ENCODE measurements at regions not wholly inside any gene's neighbourhood (a gene's known extent, or its start where the extent isn't known, plus 50 kb on each side); places are given as distances from the start of the nearest gene placed in this dataset.
"Not testable (repeated sequence)": the region's sequence is repeated elsewhere in the genome, so short reads cannot be mapped to it uniquely, and the experiment has no call there.

DNA sequence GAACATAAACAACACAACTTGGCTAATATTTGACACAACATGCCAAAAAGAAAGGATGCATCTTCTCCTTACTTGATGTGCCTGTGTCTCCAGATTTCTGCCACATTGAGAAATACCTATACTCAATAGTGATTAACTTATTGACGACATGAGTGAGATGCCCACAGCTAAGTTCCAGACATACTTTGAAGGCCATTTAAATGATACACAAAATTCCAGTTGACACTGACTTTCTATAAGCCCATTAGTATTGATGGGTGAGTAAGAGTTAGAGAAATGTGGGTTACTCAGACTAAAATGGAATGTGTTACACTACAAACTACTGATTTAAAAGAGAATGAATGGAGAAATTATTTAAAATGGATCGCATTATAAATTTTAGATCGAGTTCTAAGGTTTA is 838.2 kb upstream of the MGAT4C start:
- peak; percentile 34 for DNase-seq (ENCODE audit: low spot score)

DNA sequence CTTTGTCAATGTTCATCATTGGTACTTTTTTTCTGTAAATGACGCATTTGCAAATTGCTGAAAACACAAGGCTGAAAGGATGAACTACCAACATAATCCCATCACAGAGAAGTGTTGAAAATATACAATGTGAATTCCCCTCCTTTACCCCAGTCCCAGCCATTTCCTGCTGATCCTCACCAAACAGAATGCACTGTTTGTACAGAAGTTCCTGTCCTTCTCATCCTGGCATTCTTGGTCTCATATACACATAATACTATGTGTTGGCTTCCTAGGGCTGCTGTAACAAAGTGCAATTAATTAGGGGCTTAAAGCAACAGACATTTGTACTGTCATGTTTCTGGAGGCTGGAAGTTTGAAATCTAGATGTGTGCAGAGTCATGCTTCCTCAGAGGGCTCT is 836.2 kb upstream of the MGAT4C start:
- no peak for DNase-seq (ENCODE audit: low spot score)

DNA sequence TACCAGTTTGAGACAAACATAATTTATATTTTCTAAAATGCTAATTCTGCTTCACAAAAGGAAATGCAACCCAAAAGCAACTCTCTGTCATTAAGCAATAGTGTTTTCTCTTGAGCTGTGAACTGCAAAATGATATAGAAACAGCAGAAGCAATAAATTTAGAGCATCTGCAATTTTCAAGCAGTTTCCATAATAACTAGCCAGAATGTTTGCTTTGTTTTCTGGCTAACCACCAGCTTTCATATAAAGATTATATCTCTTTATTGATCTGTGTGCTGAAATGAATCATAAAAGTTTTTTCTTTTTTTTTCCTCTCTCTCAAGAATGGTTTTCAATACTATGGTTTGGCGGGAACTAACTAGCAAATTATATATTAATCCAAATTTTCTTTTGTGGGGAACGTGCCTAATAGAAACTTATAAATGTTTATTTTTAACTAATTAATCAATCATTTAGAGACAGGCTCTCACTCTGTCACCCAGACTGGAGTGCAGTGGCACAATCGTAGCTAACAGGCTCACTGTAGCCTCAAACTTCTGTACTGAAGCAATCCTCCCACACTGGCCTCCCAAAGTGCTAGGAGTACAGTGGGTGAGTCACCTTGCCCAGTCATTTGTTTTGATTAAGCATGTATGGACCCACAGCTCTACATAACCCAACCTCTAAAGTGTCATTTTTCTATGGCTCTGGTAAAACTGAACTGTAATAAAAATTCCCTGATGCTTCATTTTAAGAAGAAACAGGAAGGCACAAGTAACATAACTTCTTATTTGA is 830.1 kb upstream of the MGAT4C start:
- DNase-seq (ENCODE audit: low spot score): peak; percentile 18

DNA sequence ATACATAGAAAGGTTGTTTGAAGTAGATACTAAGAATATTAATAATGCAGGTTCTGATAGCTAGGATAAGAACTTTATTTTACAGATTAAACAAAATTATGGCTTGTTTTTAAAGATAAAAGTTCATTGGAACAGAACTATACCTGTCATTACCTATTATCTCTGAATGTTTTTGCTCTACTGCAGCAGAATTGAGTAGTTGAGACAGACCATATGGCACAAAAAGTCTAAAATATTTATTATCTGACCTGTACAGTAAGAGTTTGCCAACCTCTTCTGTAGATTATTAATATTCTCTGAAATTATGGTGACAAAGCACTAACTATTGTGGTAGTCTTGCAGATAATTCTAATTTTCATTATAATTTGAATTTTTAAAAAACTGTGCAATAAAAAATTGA is 829.1 kb upstream of the MGAT4C start:
- no peak for DNase-seq (ENCODE audit: low spot score)

DNA sequence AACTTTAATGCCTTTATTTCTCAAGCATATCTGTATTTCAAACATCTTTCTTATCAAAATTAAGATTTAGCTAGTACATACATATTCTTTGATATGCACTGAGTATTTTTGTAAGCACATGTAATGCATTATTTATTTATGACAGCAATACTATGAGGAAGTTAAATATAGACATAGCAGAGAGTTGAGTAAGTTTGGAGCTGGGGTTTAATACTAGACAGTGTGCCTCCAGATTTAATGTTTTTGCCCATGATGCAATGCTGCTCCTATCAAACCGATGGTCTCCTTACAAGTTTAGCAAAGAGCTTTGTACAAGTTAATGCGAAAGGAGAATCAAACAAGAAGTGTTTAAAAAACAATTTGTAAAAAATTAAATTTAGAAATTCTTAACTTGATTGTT is 826.6 kb upstream of the MGAT4C start:
- DNase-seq (ENCODE audit: low spot score): peak; percentile 5

DNA sequence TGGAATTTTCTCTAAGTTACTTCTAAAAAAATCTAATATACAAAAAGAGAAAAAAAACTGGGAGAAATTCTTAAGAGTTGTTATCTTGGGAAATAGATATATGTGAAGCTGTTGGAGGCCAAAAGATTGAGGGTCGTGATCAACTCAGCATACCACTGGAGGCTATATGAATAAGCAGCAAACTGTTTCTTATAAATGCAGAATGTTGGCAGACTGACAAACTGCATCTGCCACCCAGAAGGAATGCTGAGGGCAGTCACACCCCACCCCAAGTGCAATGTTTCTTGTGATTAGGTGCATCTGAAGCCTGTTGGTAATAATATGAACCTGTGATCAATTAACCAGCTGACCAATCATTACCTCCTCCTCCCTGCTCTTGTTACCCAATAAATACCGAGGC is 818.6 kb upstream of the MGAT4C start:
- DNase-seq (ENCODE audit: low spot score): peak; percentile 10

DNA sequence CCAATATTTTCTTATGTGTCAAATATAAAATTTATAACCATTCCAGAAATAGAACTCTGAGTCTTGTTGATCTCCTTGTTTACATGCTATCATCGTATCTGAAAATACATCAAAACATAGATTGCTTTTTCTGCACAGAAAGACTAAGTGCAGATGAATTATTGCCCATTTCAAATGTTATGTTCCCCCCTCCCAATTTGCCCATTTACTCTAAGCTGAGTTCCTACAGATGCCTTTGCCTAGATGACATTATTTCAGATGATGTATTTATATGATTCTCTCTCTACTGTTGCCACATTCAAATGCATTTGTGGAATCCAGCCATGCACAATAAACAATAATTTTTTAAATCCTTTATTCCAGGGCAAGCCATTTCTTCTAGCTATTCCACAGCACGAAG is 810.1 kb upstream of the MGAT4C start:
- DNase-seq (ENCODE audit: low spot score): no peak

DNA sequence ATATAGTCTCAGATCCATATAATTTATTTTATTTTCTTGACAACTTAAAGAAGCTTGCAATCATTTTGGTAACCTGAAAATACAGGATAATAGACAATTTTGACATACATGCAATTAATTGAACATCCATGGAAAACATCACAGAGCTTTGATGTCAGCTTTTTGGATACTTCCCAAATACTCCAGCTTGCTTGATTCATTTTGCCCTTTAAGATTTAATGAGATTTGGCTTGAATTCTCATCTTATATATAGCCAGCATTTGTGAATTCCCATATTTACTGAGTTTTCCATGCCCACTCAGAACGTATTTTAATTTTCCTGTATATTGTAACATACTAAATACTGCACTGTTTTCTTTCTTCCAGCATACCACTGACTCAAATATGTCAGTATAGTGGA is 803.0 kb upstream of the MGAT4C start:
- no peak for DNase-seq (ENCODE audit: low spot score)

DNA sequence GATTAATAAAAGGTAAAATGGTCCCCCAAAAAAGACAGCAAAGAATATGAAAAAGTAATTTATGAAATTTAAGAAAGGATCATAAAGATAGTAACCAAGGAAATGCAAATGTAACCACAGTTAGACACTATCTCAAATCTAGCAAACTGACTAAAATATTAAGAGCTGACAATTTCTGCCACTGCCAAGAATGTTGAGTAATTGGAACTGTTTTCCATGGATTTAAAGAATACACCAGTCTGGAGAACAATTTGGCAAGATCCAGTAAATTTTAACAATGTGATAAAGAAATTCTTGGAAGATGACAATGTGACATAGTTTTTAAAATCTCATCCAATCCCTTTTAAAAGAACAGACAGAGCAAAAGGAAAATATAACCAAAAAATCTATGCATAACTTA is 798.0 kb upstream of the MGAT4C start:
- no peak for DNase-seq (ENCODE audit: low spot score)

DNA sequence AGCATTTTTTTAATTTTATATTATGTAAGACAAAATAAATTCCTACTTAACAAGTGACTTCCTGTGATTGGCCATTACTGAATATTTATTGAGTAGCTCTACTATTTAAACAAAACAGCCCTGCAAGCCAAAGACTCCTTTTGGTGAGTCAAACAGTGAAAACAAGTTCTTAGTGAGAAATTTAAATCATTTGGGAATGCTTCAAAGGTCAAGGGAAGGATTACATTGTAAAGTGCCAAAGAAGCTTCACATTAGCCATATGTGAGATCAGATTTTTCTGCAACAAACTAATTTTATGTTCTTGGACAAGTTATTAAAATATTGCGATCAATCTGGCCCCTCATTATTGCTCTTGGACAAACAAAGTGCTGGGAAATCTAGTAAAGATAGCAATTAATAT is 795.4 kb upstream of the MGAT4C start:
- DNase-seq (ENCODE audit: low spot score): no peak

DNA sequence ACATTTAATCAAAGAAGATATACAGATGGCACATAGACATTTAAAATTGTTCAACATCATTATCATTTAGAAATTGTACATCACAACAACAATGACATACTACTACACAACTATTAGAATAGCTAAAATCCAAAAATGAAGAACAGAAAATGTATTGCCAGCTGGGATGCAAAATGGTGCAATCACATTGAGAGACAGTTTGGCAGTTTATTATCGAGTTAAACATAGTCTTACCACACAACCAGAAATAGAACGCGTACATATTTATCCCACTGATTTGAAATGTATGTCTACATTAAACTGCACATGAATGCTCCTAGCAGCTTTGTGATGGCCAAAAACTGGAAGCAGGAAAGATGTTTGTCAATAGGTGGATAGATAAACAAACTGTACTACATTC is 791.5 kb upstream of the MGAT4C start:
- no peak for DNase-seq (ENCODE audit: low spot score)

DNA sequence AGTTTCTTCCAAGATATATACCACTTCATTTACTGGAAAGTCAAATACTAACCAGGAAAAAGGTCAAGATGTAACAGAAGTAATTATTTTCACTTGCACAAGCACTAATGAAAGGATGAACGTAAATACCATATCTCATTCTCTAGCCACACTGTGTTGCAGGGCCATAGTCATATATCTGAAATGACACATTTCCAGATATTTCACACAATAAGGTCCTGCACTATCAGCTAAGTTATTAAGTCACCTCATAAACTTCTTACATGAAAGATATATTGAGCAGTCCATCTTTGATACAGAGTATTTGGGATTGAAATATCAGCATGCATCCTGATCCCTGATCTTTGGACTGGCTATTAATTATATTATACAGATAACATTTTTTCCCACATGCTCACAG is 783.3 kb upstream of the MGAT4C start:
- no peak for DNase-seq (ENCODE audit: low spot score)

DNA sequence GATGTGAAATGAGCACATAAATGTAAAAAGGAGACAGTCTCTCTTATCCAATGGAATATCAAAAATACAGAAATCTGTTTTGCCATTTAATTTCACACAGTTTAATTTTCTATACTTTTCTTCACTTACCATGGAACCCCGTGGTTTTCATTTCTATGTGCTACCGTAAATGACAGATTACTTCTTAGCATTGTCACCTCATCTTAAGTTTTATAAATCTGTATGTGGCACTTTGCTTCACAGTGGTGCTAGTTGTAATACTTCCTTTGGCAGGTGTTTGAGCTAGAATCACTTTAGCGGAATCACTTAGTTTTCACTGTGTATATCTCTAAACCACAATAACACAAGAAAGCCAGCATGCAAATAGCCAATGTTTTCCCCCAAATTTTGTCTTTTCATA is 781.9 kb upstream of the MGAT4C start:
- no peak for DNase-seq (ENCODE audit: low spot score)

DNA sequence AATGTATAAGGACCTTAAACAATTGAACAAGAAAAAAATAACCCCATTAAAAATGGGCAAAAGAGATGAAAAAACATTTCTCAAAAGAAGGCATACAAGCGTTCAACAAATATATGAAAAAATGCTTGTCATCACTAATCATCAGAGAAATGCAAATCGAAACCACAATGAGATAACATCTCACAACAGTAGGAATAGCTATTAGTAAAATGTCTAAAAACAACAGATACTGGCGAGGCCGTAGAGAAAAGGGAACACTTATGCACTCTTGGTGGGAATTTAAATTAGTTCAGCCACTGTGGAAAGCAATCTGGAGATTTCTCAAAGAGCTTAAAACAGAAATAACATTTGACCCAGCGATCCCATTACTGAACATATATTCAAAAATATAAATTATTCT is 769.8 kb upstream of the MGAT4C start:
- no peak for DNase-seq (ENCODE audit: low spot score)

DNA sequence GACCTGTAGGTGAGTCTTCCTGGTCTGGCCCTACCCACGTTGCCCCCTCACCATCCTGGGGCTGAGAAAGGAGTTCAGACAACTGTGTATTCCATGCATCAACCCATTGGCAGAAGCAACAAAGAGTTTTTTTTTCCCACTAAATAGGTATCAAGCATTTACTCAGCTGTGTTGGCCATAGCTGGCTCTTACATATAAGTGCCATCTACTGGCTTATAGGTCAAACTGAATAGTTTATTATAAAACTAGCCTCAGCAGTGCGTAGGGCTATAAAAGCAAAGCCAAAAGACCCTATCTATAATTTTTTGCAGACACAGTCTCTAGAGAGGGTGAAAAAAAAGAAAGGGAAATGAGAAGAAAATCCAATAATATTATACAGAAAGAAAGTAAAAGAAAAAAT is 765.2 kb upstream of the MGAT4C start:
- DNase-seq (ENCODE audit: low spot score): no peak

DNA sequence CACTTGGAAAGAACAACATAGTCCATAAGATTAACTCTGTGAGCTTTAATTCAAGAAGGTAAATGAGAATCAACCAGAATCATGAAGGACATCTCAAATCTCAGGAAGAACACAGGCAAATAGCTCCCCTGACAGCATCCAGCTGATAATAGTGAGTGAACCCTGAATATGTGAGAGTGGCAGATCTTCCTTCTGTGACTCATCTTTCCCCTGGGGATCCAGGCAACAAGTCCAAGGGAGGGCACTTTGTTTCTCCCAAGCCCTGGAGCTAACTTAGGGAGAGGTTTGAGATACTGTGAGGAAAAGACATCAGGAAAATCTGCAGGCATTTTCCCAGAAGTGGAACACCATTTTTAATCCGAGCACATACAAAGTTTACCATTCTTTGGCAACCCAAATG is 763.9 kb upstream of the MGAT4C start:
- DNase-seq (ENCODE audit: low spot score): peak; percentile 1

DNA sequence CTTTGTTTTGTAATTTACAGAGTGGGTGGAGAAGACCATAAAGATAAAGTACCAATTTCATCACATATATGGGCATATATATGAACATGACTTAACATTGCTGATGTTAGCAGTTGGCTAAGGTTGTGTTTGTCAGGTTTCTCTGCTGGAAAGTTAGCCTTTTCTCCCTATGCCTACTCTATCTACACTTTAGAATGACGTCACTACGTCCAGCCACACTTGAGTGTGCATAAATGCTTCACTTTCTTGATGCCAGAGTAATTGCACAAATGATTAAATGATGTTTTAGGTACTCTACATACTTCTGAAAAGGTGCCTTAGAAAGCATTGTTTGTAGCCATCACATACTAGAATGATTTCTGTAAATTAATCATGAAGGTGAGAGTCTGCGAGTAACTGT is 759.2 kb upstream of the MGAT4C start:
- DNase-seq (ENCODE audit: low spot score): no peak

DNA sequence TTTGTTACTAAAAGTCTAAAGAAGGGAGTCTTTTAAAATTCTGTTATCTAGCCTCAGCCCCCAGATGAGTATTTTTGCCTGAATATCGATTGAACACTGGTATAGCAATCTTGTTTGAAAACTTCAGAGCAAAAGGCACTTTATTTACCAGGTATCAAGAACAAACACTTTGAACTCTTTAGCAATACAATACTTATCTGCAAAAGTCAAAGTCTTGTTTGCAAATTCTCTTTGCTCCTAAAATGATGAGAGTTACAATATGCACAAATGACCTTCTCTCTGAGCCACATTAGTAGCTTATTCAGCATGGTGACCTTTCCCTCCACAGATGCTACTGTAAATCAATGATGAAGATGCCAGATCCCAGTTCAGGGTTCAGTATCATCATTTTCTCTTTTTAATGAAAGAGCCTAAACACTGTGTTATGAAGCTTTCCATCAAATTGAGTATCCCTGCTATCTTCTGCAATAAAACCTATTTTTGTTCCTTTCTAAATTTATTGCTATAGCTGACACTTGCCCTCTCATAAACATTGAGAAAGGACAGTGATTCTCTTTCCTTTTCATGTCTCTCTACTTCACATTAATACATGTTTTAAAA is 752.7 kb upstream of the MGAT4C start:
- no peak for DNase-seq (ENCODE audit: low spot score)

DNA sequence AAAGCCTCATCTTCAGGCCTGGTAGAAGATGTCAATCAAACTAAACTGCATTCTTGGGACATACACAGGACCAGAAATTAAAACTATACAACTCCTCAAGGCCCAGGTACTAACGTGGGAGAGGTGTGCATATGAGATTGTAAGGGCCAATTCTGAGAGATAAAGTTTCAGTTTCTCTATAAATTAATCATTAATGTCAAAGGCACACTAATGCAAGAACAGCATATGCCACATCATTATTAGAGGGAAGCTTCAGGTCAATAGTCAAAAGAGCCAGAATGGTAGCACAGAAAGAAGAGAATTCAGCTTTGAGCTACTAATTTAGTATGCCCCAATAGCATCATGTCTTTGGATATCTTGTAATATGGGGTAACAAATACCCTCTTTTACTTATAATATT is 744.9 kb upstream of the MGAT4C start:
- no peak for DNase-seq (ENCODE audit: low spot score)

DNA sequence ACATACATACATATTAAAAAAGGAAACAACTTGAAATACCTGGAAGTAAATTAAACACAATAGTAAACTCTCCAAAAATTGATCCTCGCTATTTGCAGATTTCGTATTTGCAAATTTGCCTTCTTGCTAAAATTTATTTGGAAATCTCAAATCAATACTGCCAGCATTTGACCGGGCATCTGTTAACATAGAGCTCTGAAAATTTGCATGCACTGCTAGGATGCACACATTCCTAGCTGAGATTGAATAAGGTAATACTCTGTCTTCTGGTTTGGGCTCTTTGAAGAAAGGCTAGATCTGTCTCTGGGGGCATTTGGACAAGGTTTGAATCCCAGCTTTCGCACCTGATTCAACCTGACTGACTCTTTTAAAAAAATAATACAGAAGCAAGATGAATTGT is 729.1 kb upstream of the MGAT4C start:
- DNase-seq (ENCODE audit: low spot score): no peak

DNA sequence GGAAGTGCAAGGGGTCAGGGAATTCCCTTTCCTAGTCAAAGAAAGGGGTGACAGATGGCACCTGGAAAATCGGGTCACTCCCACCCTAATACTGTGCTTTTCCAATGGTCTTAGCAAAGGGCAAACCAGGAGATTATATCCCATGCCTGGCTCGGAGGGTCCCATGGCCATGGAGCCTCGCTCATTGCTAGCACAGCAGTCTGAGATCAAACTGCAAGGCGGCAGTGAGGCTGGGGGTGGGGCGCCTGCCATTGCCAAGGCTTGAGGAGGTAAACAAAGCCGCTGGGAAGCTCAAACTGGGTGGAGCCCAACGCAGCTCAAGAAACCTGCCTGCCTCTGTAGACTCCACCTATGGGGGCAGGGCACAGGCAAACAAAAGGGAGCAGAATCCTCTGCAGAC is 714.4 kb upstream of the MGAT4C start:
- DNase-seq (ENCODE audit: low spot score): not testable (repeated sequence)

DNA sequence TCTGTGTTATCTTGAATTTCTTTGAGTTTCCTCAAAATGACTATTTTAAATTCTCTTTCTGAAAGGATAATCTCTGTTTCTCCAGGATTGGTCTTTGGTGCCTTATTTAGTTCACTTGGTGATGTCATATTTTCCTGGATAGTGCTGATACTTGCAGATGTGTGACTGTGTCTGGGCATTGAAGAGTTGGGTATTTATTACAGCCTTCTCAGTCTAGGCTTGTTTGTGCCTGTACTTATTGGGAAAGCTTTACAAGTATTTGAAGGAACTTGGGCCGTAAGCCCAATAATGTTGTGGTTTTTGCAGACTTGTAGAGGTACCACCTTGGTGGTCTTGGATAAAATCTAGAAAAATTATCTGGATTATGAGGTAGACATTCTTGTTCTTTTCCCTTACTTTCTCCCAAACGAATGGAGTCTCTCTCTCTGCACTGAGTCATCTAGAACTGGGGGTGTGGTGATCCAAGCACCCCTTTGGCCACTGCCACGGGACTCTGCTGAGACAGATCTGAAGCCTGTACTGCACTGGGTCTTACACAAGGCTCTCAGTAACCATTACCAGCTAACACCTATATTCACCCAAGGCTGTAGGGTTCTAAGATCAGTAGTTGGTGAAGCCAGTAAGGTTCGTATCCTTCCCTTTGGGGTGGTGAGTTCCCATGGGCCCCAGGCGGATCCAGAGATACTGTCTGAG is 703.7 kb upstream of the MGAT4C start:
- DNase-seq (ENCODE audit: low spot score): no peak

DNA sequence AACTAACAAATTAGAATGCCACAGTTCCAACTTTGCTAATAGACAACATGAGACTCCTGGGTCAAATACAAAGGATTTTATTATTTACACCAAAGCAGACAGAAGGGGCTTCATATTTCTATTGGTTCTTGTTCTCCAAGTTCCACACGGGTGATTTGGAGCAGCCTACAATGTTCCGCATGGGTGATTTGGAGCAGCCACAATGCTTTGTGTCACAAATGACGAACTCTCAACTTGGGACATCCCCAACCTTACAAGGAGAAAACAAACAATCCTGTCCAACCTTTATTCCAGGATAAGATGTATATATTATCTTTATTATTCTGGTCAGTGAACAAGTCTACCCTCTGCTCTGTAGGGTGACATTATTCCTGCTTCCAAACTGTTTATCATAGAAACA is 694.3 kb upstream of the MGAT4C start:
- DNase-seq (ENCODE audit: low spot score): peak; percentile 44

DNA sequence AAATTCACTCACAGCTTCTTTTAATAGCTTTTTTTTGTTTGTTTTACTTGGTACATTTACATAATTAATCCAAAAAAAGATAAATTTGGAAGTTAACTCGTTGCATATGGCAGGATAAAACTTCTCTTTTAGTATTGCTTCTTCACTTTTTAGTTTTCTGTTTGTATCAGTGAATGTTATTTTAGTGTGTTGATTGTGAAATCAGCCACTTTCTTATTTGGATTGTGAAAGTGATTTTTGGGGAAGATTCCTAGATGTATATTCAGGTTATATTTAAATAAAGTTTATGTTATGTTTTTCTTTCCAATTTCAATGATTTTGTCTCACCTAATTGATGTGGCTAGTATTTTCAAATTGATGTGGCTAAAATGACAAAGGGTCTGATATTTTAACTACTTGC is 693.9 kb upstream of the MGAT4C start:
- DNase-seq (ENCODE audit: low spot score): no peak
